ENCODE measurements at regions not wholly inside any gene's neighbourhood (a gene's known extent, or its start where the extent isn't known, plus 50 kb on each side); places are given as distances from the start of the nearest gene placed in this dataset.

DNA sequence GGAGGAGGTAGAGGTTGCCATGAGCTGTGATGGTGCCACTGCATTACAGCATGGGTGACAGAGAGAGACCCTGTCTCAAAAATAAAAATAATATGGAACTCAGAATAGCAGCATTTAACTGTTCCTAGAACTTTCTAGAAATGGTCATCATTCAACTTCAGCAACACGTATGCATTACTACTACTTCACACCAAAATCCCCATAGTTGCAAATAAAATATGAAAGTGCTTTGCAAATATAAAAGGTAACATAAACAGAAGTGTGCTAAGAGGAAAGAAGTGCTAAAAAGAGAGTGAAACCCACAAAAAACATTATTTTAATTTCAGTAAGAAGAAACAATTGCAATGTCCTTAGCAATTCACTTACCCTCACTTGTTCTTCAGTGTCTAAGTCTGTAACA, 169.7 kb upstream of the NUDT4 start:
- H3K4me3 ChIP-seq: no peak overlapping the region
- no peak for TF ChIP-seq CTCF (IDR thresholded peaks at IDR 0.05)
- intact Hi-C loops (cut with DNase I): no loop called here
- 56 to 92% methylated on average over 1 of the region's 1 CpG for WGBS, 2 donors
- no peaks in the 10 kb centered on the region for H3K27me3 ChIP-seq
- DNase-seq (no peak), ATAC-seq (no peak)
- H3K27ac ChIP-seq: no peak overlapping the region
- peaks cover 0 to 7% (median 0%) of the 10 kb centered on the region in 9 donors for H3K4me1 ChIP-seq
- peaks cover 0 to 9% (median 0%) of the 10 kb centered on the region in 11 donors for H3K9me3 ChIP-seq
- no peaks in the 10 kb centered on the region for H3K36me3 ChIP-seq

GRCh38 chr12:93214523-93215289, 163.0 kb upstream of the NUDT4 start:
- H3K9me3 ChIP-seq: peaks cover 0 to 8% (median 0%) of the 10 kb centered on the region in 11 donors
- no peaks in the 10 kb centered on the region for H3K27me3 ChIP-seq
- intact Hi-C loops (cut with DNase I): no loop called here
- no peak for TF ChIP-seq CTCF (IDR thresholded peaks at IDR 0.05)
- 92% methylated on average over 6 of the region's 6 CpGs for WGBS, 2 donors
- H3K27ac ChIP-seq: no peak overlapping the region
- H3K4me1 ChIP-seq: peaks cover 0 to 3% (median 0%) of the 10 kb centered on the region in 9 donors
- no peak overlapping the region for H3K4me3 ChIP-seq
- ATAC-seq: no peak
- DNase-seq: no peak
- no peaks in the 10 kb centered on the region for H3K36me3 ChIP-seq

DNA sequence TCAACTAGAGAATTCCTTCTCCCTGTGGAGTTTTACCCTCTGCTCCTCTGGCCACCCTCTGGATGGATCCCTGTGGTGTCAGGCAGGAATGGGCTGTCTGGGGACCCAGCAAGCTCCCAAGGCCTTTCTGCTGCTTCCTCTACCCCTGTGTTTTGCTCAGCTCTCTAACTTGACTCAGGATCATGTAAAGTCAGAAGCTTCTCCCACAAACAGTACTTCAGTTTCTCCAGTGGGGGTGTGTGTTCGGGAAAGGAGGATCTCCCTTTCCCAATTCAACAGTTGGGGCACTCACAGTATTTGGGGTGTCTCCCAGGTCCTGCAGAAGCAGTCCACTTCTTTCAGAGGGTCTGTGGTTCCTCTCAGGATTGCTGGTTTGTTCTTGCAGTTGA, 162.4 kb upstream of the NUDT4 start:
- Histone ChIP-seq H3K4me3 (no peak overlapping the region), H3K36me3 (no peaks in the 10 kb centered on the region), H3K9me3 (peaks cover 0 to 4% (median 0%) of the 10 kb centered on the region in 11 donors), H3K27ac (no peak overlapping the region), H3K27me3 (no peaks in the 10 kb centered on the region), H3K4me1 (peaks cover 0 to 8% (median 0%) of the 10 kb centered on the region in 9 donors)
- ATAC-seq (no peak), DNase-seq (no peak)
- no peak for TF ChIP-seq CTCF (IDR thresholded peaks at IDR 0.05)
- WGBS, 2 donors: 95 to 100% methylated on average over 1 of the region's 1 CpG
- intact Hi-C loops (cut with DNase I): no loop called here

DNA sequence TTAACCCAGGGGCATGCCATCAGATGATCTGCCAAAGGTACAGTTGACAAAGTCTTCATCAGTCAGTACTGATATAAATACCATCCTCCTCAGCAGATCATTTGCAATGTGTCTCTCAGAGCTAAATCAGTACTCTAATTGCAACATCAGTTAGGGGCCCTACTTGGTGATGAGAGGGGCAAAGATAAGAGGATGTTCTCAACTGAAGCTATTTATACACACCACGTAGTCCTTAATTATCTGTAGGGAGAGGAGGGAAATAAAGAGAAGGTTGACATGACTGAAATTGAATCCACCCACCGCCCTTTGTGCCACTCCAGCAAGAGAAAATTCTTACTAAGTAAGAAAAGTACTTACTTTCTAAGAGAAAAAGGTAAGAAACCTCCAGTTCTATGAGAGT, 157.8 kb upstream of the NUDT4 start:
- no peak for TF ChIP-seq CTCF (IDR thresholded peaks at IDR 0.05)

More for the DNA sequence above, 157.8 kb upstream of the NUDT4 start:
- intact Hi-C loops (cut with DNase I): loop anchor here in 1 of 10 donors (5.0 kb wide), 1 partner anchor 93 kb away; no protein-coding TSS in a partner anchor
- Histone ChIP-seq H3K27ac (peak overlapping the region in 5 of 10 donors; percentile 1 to 68 (median 11)), H3K27me3 (no peaks in the 10 kb centered on the region), H3K4me1 (peaks cover 0 to 19% (median 6%) of the 10 kb centered on the region in 9 donors), H3K4me3 (no peak overlapping the region), H3K9me3 (peaks cover 0 to 10% (median 0%) of the 10 kb centered on the region in 11 donors), H3K36me3 (no peaks in the 10 kb centered on the region)
- no peak for DNase-seq
- peak in 7 of 8 donors; percentile 43 to 96 (median 92) for ATAC-seq
- 36 to 56% methylated on average over 2 of the region's 2 CpGs for WGBS, 2 donors

Data from heart right ventricle (tissue), 16 donors.